NB4 (cell line): ENCODE measurements at regions not wholly inside any gene's neighbourhood (a gene's known extent, or its start where the extent isn't known, plus 50 kb on each side); places are given as distances from the start of the nearest gene placed in this dataset.

ENCODE experiments used
- DNase-seq: peaks from one replicate; pipeline ENCODE4 v3.0.0; 2010; ENCODE audit warnings: low read depth
- H3K4me3 ChIP-seq: one replicate; pipeline ENCODE4 v1.5.1; 2011; ENCODE audit warnings: mild to moderate bottlenecking, low read depth, low read length, moderate library complexity
- CTCF ChIP-seq: IDR thresholded peaks from one replicate; pipeline ENCODE4 v1.5.1; 2012; ENCODE audit warnings: low read depth, low read length
- MYC ChIP-seq: IDR thresholded peaks from 2 replicates; pipeline ENCODE4 v1.6.1; 2011; ENCODE audit warnings: low read depth, low read length
- POLR2A ChIP-seq: IDR thresholded peaks from 2 replicates; pipeline ENCODE4 v1.6.1; 2011; ENCODE audit warnings: mild to moderate bottlenecking; ENCODE audit not compliant: insufficient read length; ENCODE audit errors: extremely low read depth
- TF ChIP-seq, protein P1 (sequence below): IDR thresholded peaks from 2 replicates; pipeline ENCODE4 v1.6.1; 2011; ENCODE audit warnings: low read depth, low read length

DNA sequence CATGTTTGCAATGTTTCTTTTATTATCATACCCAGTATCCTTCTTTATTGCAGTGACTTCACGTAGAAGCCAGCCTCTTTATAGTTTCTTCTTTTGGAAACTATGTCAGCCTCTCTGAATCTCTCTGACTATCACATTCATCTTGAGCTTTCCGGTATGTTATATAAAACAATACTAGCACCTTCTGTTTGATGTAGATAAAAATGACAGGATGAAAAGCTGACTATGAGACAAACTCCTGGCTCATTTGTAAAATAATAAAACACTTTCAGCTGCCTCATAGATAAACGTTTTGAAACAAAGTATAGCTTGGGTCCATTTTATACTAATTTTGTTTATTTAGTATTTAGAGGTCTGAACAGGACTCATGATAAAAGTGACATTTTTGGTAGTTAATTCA lies 1145.4 kb upstream of the NUDT12 start:
- TF ChIP-seq CTCF (no peak), POLR2A (no peak), MYC (no peak)
- TF ChIP-seq, protein P1, sequence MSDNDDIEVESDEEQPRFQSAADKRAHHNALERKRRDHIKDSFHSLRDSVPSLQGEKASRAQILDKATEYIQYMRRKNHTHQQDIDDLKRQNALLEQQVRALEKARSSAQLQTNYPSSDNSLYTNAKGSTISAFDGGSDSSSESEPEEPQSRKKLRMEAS = no peak
- DNase-seq = no peak

DNA sequence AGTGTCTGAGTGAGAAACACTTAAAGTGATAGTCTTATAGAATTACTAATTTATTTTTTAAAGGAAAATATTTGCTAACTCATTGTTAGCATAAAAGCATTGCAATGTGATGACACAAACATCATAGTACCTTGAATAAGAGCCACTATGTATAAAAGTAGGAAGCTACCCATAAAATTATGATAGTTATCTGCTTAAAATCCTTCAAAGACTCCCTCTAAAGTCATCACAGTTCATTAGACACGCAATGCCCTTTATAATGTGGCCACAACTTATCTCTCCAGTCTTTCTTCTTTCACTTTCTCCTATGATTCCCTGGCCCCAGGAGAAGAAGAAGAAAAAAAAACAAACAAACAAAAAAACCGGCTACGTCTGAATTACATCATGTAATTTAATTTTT lies 1144.0 kb upstream of the NUDT12 start:
- TF ChIP-seq POLR2A (no peak), CTCF (no peak), MYC (no peak)
- TF ChIP-seq, protein P1 = no peak
- no peak for DNase-seq
- H3K4me3 ChIP-seq = no peak overlapping the region

More for the DNA sequence above, 1145.4 kb upstream of the NUDT12 start:
- H3K4me3 ChIP-seq = no peak overlapping the region

DNA sequence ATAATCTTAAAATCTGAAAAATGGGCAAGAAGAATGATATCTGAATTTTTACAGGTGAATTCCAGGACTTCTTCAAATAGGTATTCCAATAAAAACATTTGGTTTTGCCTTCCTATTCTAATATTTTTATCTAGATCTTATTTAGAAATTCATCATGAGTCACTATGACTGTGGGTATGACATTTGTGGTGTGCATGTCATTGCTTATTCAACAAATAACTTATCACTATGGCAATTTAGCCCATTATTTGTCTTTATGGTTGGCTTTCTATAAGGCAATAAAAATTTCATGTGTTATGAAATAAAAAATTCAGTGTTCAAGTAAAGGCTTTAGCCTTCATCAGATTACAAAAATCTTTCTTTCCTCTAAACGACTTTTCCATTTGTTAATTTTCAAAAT lies 1139.6 kb upstream of the NUDT12 start:
- TF ChIP-seq MYC = no peak
- no peak for TF ChIP-seq POLR2A
- TF ChIP-seq, protein P1 = no peak
- TF ChIP-seq CTCF = no peak
- no peak overlapping the region for H3K4me3 ChIP-seq
- DNase-seq = no peak

DNA sequence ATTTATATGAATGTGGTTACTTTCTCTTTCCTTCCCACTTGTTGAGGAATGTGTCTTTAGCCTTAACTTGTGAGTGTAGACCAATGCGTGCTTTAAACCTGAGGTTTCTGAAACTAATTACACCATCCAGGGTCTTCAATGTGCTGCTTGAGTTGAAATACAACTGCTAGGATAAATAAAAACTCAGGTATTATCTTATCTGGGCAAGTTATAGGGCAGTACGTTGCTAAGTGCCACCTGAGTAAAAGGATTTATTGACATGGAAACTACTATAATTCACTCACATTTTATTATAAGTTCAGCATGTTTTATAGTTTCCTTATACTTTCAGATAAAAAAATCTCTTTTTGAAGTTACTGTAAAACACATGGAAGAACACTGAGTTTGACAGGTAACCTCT lies 1136.8 kb upstream of the NUDT12 start:
- DNase-seq = no peak
- H3K4me3 ChIP-seq = no peak overlapping the region
- no peak for TF ChIP-seq CTCF
- TF ChIP-seq, protein P1 = no peak
- no peak for TF ChIP-seq MYC
- TF ChIP-seq POLR2A = no peak

GRCh38 chr5:104661256-104661655 lies 1098.7 kb upstream of the NUDT12 start:
- no peak for DNase-seq
- TF ChIP-seq CTCF (no peak), MYC (no peak), POLR2A (no peak)
- TF ChIP-seq, protein P1 = no peak

DNA sequence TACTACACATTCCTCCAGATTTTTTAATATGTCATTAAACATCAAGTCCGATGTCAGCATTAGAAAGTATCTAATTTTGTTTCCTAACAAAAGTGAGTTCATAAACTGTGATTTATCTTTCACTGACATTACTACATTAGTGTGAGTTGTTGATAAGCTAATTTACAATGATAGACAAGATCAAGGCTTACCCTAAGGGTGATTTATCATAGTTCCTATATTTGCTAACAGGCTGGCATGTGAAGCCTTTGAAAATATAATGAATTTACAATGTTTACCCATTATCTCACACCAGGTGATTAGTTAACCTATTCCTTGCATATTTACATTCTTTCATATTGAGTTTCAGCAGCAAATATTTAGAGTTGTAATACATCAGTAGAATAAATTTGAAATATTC lies 1096.9 kb upstream of the NUDT12 start:
- no peak for DNase-seq
- no peak overlapping the region for H3K4me3 ChIP-seq
- TF ChIP-seq CTCF (no peak), POLR2A (no peak), MYC (no peak)
- TF ChIP-seq, protein P1 = no peak

More at GRCh38 chr5:104661256-104661655, 1098.7 kb upstream of the NUDT12 start:
- H3K4me3 ChIP-seq = no peak overlapping the region
